Muscle of leg (tissue), 3 donors: ENCODE measurements at regions not wholly inside any gene's neighbourhood (a gene's known extent, or its start where the extent isn't known, plus 50 kb on each side); places are given as distances from the start of the nearest gene placed in this dataset.

Source experiments
- DNase-seq: peaks from one replicate; pipeline ENCODE4 v3.0.0; 2013
- H3K27ac ChIP-seq: one replicate; pipeline ENCODE4 v1.5.1; 2013; ENCODE audit warnings: mild to moderate bottlenecking, low read length, control low read depth
- H3K27me3 ChIP-seq: one replicate; pipeline ENCODE4 v1.6.1; 2013; ENCODE audit warnings: low read length; ENCODE audit not compliant: control insufficient read depth, insufficient read depth
- H3K36me3 ChIP-seq: one replicate; pipeline ENCODE4 v1.6.1; 2013; ENCODE audit warnings: low read length; ENCODE audit not compliant: control insufficient read depth, insufficient read depth
- H3K4me1 ChIP-seq: one replicate; pipeline ENCODE4 v1.6.1; 2013; ENCODE audit warnings: low read length; ENCODE audit not compliant: control insufficient read depth, insufficient read depth
- H3K4me3 ChIP-seq: one replicate; pipeline ENCODE4 v1.5.1; 2013; ENCODE audit warnings: low read length, control low read depth
- H3K9me3 ChIP-seq: replicated peaks from 2 replicates; pipeline ENCODE4 v1.6.1; 2013; ENCODE audit warnings: low read depth, low read length; ENCODE audit not compliant: control insufficient read depth
- WGBS: methylation state at CpG from one replicate; pipeline ENCODE4 v1.1.5; 2013; ENCODE audit warnings: missing lambda C conversion rate; ENCODE audit not compliant: insufficient coverage; 5-methylcytosine and 5-hydroxymethylcytosine counted together

- no peak overlapping the region for H3K27ac ChIP-seq
- H3K9me3 ChIP-seq, result no peaks in the 10 kb centered on the region
- DNase-seq, result no peak
- H3K4me1 ChIP-seq, result no peaks in the 10 kb centered on the region
- no peak overlapping the region for H3K4me3 ChIP-seq
- H3K36me3 ChIP-seq, result no peaks in the 10 kb centered on the region
- 89% methylated on average over 6 of the region's 6 CpGs for WGBS
- H3K27me3 ChIP-seq, result peaks cover 14% of the 10 kb centered on the region
Measured at GRCh38 chr21:38651570-38651969, 153.3 kb upstream of the ERG start.

- Histone ChIP-seq H3K36me3 (no peaks in the 10 kb centered on the region), H3K4me1 (no peaks in the 10 kb centered on the region), H3K27me3 (peaks cover 14% of the 10 kb centered on the region), H3K27ac (no peak overlapping the region), H3K9me3 (no peaks in the 10 kb centered on the region), H3K4me3 (no peak overlapping the region)
- WGBS, result 94% methylated on average over 4 of the region's 6 CpGs
- no peak for DNase-seq
Measured at GRCh38 chr21:38652396-38652795, 153.3 kb upstream of the ETS2 start.

- H3K27ac ChIP-seq, result no peak overlapping the region
- no peaks in the 10 kb centered on the region for H3K36me3 ChIP-seq
- WGBS, result no CpG with 5 or more reads among the region's 1 CpG
- no peak for DNase-seq
- H3K4me3 ChIP-seq, result no peak overlapping the region
- no peaks in the 10 kb centered on the region for H3K4me1 ChIP-seq
- no peaks in the 10 kb centered on the region for H3K9me3 ChIP-seq
- H3K27me3 ChIP-seq, result peaks cover 26% of the 10 kb centered on the region
Measured at GRCh38 chr21:38654580-38654979, 151.1 kb upstream of the ETS2 start.

DNA sequence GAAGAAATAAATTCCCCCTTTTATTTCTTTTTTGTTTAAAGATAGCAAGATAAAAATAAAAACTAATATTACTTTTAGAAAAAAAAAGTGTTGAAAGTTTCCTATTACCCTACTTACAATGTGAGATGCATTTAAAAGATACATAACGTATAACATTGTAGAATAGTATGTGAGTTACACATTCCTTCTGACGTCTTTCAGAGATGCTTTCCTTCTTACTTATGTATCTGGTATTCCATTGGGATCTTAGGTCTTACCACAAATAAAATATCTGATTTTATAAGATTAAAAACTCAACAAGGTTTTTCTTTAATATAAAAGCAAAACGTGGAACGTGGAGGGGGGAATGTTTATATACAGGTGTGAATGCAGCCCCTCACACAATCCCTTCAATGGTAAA, 147.2 kb upstream of the ETS2 start:
- Histone ChIP-seq H3K27me3 (peaks cover 45% of the 10 kb centered on the region), H3K27ac (no peak overlapping the region), H3K36me3 (no peaks in the 10 kb centered on the region), H3K9me3 (no peaks in the 10 kb centered on the region), H3K4me1 (peaks cover 10% of the 10 kb centered on the region), H3K4me3 (no peak overlapping the region)
- no CpG with 5 or more reads among the region's 4 CpGs for WGBS
- DNase-seq, result no peak

DNA sequence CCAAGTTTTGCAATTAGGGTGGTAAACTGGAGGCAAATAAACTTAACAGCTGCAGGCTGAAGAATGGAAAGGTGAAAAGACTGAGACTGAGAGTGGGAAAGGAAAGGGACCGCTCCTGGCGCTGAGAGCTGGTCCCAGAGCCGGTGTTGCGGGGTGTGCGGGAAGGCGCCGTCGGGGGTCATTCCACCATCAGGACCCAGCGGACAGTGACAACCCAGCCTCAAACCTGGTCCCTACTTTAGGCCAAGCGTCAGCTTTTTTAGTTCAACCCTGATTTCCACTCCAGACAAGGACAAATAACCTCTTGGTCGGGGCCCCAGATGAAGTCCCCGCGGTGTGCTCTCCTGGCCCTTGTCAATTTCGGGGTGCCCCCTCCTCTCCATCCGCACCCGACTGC, 145.8 kb upstream of the ETS2 start:
- no peak for DNase-seq
- H3K27me3 ChIP-seq, result peaks cover 48% of the 10 kb centered on the region
- 18% methylated on average over 16 of the region's 16 CpGs for WGBS

DNA sequence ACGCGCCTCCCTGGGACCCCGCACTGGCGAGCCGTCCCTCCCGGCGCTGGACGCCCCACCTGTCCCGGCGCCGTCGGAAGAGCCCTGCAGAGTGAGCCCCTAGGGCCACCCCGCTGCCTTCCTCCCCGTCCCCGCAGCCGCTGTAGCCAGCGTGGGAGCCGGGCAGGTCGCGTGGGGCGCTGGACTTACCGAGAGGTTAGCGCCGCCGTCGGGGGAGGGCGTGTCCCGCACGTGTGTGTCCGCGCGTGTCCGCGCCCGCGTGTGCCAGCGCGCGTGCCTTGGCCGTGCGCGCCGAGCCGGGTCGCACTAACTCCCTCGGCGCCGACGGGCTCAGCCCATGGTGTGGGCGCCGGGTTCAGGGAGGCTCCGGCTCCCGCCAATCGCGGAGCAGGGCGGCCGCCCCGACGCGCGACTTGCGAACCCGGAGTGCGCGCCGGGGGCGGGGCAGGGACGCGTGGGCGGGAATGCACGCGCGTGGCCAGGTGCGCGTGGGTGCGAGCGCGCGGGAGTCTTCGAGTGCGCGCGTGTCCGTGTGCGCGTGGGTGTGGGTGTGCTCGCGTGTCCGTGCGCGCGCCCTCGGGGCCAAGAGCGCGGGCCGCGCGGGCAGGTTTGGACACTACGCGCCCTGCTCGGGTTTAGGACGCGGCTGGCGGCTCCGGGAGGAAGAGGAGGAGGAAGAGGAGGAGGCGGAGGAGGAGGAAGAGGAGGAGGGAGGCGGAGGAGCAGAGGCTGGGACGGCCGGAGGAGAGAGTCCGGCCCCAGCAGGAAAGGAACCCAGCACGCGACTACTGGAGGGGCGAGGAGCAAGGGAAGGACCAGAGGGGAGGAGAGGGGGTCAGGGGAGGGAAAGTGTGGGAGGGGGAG, 145.2 kb upstream of the ETS2 start:
- Histone ChIP-seq H3K4me1 (peaks cover 10% of the 10 kb centered on the region), H3K27ac (no peak overlapping the region), H3K36me3 (no peaks in the 10 kb centered on the region), H3K9me3 (no peaks in the 10 kb centered on the region), H3K27me3 (peaks cover 48% of the 10 kb centered on the region), H3K4me3 (peak overlapping the region; percentile 48)
- under 1% methylated on average over 113 of the region's 113 CpGs for WGBS
- DNase-seq, result peak; percentile 53

More for the DNA sequence above, 145.8 kb upstream of the ETS2 start:
- no peaks in the 10 kb centered on the region for H3K9me3 ChIP-seq
- H3K36me3 ChIP-seq, result no peaks in the 10 kb centered on the region
- no peak overlapping the region for H3K27ac ChIP-seq
- peaks cover 10% of the 10 kb centered on the region for H3K4me1 ChIP-seq
- H3K4me3 ChIP-seq, result no peak overlapping the region

DNA sequence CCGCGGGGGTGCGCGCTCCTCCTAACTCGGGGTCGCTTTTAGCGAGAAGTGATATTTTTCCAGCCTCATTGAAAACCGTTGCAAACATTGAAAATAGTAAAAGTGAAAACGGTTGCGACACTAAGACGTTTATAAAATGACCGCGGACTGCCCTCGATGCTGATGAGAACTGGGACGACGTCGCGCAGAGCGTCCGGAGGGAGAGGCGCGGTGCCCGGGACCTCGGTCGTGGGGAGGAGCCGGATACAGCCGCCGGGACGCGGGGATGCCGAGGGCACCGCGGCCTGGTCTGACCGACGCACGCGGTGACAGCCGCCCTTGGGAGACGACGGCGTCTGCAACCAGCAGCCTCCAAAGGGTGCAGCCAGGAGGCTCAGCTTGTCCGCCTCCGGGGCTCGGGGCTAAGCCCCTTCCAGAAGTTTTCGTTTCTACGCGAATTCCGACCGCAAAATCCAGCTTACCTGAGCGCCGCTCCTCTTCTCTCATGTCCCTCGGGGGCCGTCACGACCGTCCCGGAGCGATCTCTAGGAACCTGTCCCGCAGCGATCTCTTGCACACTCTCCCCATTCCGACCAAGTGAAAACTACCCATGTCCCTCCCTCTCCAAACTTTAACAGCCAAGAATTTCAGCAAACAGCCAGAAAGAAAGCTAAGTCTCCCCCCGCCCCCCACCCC, 144.4 kb upstream of the ETS2 start:
- H3K4me1 ChIP-seq, result peaks cover 10% of the 10 kb centered on the region
- no peaks in the 10 kb centered on the region for H3K36me3 ChIP-seq
- H3K9me3 ChIP-seq, result no peaks in the 10 kb centered on the region
- H3K27ac ChIP-seq, result peak overlapping the region; percentile 57
- peaks cover 43% of the 10 kb centered on the region for H3K27me3 ChIP-seq
- peak overlapping the region; percentile 48 for H3K4me3 ChIP-seq
- DNase-seq, result peak; percentile 44
- WGBS, result under 1% methylated on average over 59 of the region's 61 CpGs

DNA sequence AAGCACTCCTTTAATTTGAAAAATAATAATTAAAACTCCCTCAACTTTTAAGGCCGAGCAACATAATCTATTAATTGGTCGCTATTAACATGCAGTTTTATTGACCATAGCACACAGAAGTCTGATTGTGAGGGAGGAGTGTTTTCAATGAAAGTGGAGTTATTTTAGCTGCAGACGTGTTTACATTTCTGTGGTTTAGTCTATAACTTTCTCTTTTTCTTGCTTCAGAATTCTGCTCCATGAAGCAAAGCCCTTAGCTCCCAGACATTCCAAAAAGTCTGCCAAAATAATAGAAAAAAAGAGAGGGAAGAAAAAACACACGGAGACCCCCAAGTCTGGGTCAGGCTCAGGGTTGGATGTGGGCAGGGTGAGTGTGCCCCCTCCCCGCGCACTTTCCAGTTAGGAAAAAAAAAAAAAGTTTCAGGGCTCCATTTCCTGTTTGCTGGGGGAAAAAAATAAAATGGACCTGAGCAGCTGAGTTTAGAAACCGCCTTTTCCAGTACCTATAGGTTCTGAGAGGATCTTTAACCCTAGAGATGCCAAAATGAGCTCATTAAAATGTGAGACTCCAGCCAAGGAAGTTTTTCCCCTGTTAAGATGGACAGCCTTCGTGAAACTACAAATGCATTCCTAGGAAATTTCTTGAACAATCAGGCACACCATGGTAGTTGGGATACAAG, 143.7 kb upstream of the ETS2 start:
- Histone ChIP-seq H3K27me3 (peaks cover 43% of the 10 kb centered on the region), H3K27ac (no peak overlapping the region), H3K9me3 (no peaks in the 10 kb centered on the region), H3K4me3 (peak overlapping the region; percentile 48), H3K4me1 (peaks cover 10% of the 10 kb centered on the region), H3K36me3 (no peaks in the 10 kb centered on the region)
- peak; percentile 43 for DNase-seq
- 7% methylated on average over 2 of the region's 8 CpGs for WGBS

DNA sequence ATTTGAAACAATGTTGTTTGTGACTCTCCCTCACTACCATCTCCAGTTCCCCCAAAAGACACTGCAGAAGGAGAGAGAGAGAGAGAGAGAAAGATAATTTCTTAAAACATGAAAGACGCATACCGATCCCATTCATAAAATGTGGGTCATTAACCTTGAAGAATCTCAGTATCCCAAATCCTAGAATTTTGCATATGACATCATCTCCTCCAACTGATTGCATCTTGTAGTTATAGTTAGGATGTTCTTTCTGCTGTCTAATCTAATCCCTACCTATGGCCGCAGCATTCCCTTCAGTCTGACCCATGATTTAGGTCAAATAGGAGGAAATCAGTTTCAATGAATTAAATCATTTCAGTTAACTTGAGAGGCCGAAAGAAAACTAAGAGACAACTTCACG, 142.4 kb upstream of the ETS2 start:
- Histone ChIP-seq H3K27ac (no peak overlapping the region), H3K4me3 (no peak overlapping the region), H3K27me3 (peaks cover 40% of the 10 kb centered on the region), H3K9me3 (no peaks in the 10 kb centered on the region), H3K4me1 (peaks cover 10% of the 10 kb centered on the region), H3K36me3 (no peaks in the 10 kb centered on the region)
- no CpG with 5 or more reads among the region's 5 CpGs for WGBS
- DNase-seq, result no peak

DNA sequence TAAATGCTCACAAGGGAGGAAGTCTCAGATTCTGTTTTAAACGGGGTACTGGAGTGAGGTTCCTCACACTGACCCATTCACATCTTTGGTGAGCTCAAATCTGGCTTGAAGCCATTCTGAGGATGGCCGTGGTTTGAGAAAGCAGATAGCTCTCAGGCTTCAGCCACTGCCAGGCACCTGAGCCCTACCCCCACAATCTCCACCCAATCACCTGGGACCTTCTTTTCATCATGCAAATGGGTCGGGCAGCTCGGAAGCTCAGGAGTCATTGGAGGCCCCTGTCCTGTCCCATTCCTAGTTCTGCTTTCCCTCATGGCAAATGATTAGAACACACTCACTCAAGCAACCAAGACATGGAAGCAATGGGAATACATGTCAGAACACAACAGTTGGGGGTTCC, 141.4 kb upstream of the ETS2 start:
- H3K36me3 ChIP-seq, result no peaks in the 10 kb centered on the region
- 39% methylated on average over 3 of the region's 4 CpGs for WGBS

More for the DNA sequence above, 141.4 kb upstream of the ETS2 start:
- peaks cover 38% of the 10 kb centered on the region for H3K27me3 ChIP-seq
- H3K9me3 ChIP-seq, result no peaks in the 10 kb centered on the region
- no peak for DNase-seq
- peaks cover 10% of the 10 kb centered on the region for H3K4me1 ChIP-seq
- no peak overlapping the region for H3K27ac ChIP-seq
- H3K4me3 ChIP-seq, result no peak overlapping the region
